Epithelial cell of esophagus (primary cell): ENCODE measurements at regions not wholly inside any gene's neighbourhood (a gene's known extent, or its start where the extent isn't known, plus 50 kb on each side); places are given as distances from the start of the nearest gene placed in this dataset.

Experiments used
- DNase-seq: peaks from one replicate; pipeline ENCODE4 v3.0.0; 2010; ENCODE audit warnings: low read depth
- H3K4me3 ChIP-seq: 2 replicates; pipeline ENCODE4 v1.5.1; 2011; ENCODE audit warnings: mild to moderate bottlenecking, low read length, control low read depth
- TF ChIP-seq, protein P1 (sequence below): IDR thresholded peaks from 2 replicates; pipeline ENCODE4 v1.5.1; 2011; ENCODE audit warnings: low read depth, mild to moderate bottlenecking, low read length, control low read depth, inconsistent platforms; ENCODE audit not compliant: insufficient read depth; ENCODE audit errors: missing control alignments

DNA sequence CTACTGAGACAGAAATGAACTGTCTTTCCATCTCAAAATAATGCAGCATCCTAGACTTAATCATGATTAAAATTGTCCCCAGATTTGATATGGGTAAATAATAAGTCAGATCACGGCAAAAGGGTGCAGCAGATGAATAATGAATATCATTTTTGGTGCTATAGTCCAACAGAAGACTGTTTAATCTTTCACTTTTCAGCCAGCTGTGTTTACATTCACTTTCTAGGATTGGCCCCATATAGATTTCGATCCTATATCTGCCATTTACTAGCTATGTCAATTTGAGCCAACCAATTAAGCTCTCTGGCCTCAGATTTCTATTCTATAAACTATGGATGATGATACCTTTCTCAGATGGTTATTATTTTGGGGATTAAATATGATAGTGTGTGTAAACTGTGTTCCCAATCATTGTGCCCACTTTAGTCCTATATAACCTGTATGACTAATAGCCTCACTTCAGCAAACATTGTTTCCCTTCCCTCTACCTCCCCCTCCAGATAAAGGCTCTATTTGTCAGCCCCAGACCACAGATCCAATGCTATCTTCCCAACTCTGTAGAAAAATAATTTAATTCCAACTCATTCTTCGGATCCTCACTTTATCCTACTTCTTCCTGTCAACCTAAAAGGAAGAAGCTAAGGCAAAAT lies 53.6 kb upstream of the NT5E start:
- TF ChIP-seq, protein P1, sequence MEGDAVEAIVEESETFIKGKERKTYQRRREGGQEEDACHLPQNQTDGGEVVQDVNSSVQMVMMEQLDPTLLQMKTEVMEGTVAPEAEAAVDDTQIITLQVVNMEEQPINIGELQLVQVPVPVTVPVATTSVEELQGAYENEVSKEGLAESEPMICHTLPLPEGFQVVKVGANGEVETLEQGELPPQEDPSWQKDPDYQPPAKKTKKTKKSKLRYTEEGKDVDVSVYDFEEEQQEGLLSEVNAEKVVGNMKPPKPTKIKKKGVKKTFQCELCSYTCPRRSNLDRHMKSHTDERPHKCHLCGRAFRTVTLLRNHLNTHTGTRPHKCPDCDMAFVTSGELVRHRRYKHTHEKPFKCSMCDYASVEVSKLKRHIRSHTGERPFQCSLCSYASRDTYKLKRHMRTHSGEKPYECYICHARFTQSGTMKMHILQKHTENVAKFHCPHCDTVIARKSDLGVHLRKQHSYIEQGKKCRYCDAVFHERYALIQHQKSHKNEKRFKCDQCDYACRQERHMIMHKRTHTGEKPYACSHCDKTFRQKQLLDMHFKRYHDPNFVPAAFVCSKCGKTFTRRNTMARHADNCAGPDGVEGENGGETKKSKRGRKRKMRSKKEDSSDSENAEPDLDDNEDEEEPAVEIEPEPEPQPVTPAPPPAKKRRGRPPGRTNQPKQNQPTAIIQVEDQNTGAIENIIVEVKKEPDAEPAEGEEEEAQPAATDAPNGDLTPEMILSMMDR = no peak
- no peak overlapping the region for H3K4me3 ChIP-seq
- DNase-seq = no peak

DNA sequence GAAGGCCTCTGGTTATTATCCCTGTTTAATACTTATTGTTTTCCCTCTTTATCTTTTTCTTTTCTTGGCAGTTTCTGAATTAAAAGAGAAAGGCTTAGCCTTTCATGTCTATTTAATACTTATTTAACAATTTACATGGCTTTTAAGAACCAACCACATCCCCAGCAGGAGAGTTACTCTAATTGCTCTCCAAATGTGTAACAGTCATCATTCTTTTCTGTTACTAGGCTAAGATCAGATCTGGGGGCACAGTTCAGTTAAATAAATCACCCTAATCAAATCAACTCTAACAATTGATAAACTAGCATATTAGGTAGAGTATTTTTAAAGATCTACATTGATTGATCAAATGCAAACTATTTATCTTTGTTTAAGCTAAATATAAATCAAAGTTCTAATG lies 54.1 kb upstream of the NT5E start:
- no peak overlapping the region for H3K4me3 ChIP-seq
- TF ChIP-seq, protein P1 = no peak
- DNase-seq = no peak

DNA sequence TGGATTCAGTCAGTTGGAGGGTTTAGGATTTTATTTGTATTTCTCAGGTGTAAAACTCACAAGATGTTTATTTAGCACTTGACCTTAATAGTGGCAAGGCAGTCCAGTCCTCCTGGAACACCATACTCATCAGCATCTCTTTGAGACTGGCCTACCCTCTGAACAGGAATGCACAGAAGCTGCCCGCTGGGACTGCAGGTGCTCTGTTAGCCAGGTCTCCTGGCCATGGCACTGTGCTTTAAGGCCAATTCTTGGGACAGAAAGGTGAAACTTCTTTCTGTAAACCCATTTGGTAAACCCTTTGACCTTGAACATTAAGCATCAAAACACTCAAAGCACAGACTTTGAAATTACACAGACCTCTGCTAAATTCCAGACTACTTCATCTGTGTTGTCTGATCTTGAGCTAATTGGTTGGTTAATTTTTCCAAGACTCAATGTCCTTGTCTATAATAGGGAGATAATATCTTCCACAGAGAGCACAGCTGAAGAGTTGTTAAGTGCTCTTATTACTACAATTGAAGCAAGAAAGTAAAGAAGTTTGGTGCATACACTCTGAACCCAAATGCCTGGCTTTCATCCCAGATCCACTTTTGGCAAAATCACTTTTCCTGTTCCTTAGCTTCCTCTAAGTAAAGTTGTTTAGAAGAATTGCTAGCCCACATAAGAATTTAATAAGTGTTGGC lies 54.9 kb upstream of the NT5E start:
- TF ChIP-seq, protein P1 = no peak
- H3K4me3 ChIP-seq = no peak overlapping the region
- no peak for DNase-seq

DNA sequence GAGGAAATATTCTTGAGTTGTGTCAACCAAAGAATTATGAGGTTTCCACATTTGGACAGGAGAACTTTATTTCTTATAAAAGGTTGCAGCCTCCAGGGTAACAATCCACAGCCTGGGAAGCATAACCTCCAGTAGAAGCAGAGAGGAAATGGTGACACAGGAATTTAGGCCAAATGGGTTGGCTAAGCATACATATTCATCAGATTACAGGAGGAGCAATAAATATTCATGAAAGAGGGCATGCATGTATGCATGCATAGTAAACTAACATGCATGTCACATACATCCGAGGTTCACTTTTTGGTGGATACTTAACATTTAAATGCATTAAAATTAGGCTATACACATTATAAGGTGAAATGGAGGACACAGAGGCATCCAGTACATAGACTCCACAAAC lies 55.7 kb upstream of the NT5E start:
- H3K4me3 ChIP-seq = no peak overlapping the region
- DNase-seq = no peak
- TF ChIP-seq, protein P1 = no peak

DNA sequence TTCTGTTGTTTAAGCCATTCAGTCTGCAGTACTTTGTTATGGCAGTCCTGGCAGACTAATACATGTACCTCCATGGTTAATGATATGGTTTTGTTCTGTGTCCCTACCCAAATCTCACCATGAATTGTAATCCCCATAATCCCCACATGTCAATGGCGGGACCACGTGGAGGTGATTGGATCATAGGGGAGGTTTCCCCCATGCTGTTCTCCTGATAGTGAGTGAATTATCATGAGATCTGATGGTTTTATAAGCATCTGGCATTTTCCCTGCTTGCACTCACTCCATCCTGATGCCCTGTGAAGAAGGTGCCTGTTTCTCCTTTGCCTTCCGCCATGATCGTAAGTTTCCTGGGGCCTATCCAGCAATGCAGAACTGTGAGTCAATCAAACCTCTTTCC lies 57.5 kb upstream of the NT5E start:
- no peak for DNase-seq
- TF ChIP-seq, protein P1 = no peak
- no peak overlapping the region for H3K4me3 ChIP-seq

DNA sequence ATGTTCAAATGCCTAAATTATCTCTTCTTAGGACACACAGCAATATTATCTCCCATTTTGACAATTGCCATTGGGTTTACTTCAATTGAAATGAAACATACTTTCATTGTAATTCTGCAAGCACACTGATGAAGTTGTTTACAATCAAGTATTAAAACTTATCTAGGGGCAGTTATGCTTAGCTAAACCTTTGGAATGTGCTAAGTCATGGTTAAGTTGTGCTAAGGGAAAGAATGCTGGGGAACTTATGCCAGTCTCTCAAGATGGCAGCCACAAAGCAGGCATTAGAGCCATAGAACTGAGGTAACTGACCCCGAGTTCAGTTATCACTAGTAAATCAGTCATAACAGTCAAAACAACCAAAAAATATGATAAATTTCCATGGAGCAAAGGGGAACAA lies 59.1 kb upstream of the NT5E start:
- TF ChIP-seq, protein P1 = no peak
- no peak overlapping the region for H3K4me3 ChIP-seq
- peak; percentile 33 for DNase-seq
